Erythroblast (primary cell): ENCODE measurements at regions not wholly inside any gene's neighbourhood (a gene's known extent, or its start where the extent isn't known, plus 50 kb on each side); places are given as distances from the start of the nearest gene placed in this dataset.
"Not testable (repeated sequence)": the region's sequence is repeated elsewhere in the genome, so short reads cannot be mapped to it uniquely, and the experiment has no call there.

ENCODE experiments used
- DNase-seq, 2 experiments: peaks; one replicate each; lab custom pipeline; 2025; lab: John Stamatoyannopoulos, UW
- GATA1 ChIP-seq: IDR thresholded peaks from 2 replicates; pipeline ENCODE4 v1.6.1; 2011; ENCODE audit warnings: low read depth, mild to moderate bottlenecking, control low read depth, low read length, moderate library complexity
- POLR2A ChIP-seq: IDR thresholded peaks from 2 replicates; pipeline ENCODE4 v1.6.1; 2011; ENCODE audit warnings: mild to moderate bottlenecking, low read length

DNA sequence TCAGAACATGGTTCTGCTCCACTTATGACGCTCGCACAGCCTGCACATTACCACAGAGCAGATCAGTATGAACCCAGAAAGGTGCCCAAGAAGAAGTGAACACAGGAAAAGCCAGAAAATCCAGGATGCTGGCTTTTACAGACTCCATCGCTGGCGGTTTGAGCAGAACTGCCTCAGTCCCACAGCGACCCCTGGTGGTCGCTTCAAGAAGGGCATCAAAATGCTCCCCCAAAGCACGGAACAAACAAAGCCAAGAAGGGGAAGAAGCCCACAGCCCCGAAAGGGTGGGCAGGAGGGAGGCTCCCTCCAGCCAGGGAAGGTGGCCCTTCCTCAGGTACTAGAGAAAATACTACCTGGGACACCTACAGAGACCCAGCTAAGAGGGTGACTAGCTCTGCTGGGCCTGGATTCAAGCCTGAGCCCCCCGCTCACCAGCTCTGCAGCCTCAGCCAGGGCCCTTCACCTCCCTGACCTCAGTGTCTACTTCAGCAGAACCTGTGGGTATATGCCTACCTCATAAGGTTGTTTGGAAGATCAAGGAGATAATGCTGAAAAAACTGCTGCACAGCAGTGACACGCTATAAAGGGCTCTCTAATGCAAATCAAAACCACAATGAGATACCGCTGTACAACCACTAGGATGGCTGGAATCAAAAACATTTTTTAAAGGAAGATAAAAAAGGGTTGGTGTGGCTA lies 98.1 kb downstream of the NCOR2 start:
- TF ChIP-seq POLR2A (no peak), GATA1 (no peak)
- peak; percentile 50 to 54 for DNase-seq

DNA sequence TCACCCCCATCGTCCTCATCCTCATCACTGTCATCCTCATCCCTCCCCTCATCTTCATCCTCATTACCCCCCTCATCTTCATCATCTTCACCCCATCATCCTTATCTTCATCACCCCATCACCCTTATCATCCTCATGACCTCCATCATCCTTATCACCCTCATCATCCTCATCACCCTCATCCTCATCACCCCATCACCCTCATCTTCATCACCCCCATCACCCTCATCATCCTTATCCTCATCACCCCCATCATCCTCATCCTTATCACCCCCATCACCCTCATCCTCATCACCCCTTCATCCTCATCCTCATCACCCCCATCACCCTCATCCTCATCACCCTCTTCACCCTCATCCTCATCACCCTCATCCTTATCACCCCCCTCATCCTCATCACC lies 99.9 kb downstream of the NCOR2 start:
- not testable (repeated sequence) for DNase-seq

DNA sequence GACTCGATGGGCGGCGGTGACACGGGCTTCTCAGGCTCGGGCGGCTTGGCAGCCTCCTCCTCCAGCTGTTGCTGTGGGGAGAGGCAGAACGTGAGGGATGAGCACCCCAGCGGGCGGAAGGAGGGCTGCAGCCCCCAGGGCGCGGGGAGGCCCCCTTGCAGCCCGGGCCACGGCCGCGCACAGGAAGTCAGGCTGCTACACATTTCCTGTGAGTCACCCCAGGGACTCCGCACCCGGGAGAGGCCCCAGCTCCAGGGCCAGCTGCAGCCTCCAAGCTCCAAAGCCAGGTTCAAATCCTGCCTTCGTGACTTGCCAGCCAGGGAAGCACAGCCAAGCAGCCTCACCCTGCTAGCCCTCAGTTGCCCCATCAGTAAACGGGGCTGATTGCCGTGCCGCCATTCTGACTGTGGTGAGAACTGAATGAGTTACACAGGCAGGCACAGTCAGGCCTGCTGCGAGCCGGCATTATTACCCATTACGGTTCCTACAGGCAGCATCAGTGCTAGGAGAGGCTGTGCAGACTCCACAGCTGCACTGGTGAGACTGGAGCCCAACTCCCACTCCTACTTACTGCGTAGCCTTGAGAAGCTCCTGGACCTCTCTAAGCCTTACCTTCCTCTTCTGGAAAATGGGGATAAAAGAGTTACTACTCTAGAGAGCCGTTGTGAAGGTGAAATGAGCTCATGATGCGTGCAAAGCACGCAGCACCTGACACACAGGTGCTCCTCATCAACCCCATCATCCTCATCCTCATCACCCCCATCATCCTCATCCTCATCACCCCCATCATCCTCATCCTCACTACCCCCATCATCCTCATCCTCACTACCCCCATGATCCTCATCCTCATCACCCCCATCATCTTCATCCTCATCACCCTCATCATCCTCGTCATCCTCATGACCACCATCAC lies 100.9 kb downstream of the NCOR2 start:
- peak; percentile 23 to 43 for DNase-seq
- TF ChIP-seq POLR2A: no peak

DNA sequence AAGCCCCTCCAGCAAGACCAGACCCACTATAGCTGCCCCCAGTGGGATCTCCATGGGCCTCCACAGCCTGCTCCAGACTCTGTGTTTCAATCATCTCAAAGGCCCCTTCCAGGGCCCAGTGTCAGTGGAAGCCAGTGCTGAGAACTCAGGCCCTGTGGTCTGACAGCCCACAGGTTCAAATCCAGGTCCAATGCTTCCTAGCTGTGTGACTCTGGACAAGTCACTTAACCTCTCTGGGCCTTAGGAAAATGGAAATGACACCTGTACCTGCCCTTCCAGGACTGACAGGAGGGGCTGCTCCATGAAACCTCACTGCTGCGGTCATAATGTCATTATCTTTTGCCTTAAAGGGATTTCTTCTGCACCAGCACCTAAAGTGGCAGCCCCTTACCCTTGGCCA lies 101.9 kb downstream of the NCOR2 start:
- TF ChIP-seq POLR2A: no peak
- TF ChIP-seq GATA1: no peak

DNA sequence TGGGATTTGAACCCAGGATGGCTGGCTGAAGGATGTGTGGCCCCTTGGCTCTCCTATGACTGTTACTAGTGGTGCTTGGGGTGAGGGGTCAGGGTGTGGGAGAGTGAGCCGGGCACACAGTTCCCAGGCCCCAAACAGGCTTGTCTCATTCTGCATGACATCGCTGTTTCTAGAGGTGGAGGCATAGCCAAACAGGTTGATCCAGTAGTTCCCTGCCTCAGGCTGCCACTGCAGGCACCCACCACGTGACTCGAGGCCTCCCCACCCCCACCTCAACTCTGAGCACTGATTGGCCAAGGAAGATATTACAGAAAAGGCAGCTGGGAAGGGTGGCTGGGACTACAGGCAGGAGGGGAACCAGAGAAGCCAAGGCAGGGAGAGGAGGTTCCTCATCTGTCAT lies 102.6 kb downstream of the NCOR2 start:
- TF ChIP-seq GATA1 (no peak), POLR2A (no peak)
- DNase-seq: no peak

More for the DNA sequence above, 101.9 kb downstream of the NCOR2 start:
- DNase-seq: no peak

DNA sequence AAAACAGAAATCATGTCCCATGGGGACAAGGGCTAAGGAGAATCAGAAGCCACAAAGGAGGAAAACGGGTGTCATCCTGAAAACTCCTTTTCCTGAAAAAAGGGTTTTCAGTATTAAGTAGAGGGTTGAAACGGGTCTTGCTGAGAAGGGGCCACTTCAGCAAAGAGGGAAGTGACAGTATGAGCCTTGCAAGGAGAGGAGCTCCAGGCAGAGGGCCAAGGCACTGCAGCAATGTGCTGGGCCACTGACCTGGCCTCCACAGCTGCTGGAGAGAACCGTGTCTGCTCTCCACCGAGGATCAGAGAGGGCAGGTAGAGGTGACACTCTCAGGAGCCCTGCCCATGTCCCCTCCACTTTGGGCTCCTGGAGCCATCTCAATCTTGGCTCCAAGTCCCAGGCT lies 103.3 kb downstream of the NCOR2 start:
- TF ChIP-seq GATA1 (no peak), POLR2A (no peak)
- no peak for DNase-seq

DNA sequence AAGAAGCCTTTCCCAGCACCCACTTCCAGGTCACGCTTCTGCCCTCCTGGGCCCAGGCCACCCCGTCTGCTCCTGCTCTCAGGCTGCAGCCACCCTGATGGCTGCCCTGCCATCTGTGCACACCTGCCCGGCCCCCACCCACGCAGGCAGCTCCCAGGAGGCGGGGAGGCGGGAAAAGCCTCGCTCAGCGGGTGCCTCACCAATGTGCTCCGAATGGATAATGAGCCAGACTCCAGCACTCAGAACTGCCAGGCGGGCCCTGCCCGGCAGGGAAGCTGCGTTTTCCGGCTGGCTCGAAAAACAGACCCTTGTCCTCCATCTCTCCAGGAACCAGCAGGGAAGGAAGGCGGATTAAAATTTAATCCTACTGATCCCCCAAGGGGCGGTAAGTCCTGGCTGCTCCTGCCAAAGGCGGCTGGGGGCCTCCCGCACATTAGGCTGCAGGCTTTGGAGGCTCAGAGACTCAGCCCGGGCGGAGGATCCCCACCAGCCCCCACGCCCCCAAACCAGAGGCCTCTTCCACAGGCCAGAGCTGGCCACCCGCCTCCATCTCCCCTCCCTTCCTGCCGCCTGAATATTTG lies 104.0 kb downstream of the NCOR2 start:
- no peak for DNase-seq
- TF ChIP-seq POLR2A (no peak), GATA1 (no peak)

DNA sequence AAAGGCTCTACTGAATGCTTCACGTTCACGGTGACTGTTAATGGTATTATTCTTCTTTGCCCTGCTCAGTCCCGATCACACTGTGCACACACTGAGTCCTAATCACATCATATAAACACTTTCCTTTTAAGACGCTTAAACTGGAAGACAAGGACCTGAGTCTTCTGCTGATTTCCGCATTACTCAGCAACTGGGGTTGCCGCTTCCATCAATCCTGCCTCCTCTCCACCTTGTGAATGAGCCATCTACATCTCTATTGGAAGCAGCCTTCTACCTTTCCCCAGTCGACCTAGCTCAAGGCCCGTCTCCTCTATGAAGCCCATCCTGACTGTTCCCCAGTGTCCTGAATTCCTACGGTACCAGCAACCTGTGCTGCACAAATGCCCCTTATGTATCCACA lies 104.7 kb downstream of the NCOR2 start:
- DNase-seq: no peak
- TF ChIP-seq POLR2A: no peak
- no peak for TF ChIP-seq GATA1

DNA sequence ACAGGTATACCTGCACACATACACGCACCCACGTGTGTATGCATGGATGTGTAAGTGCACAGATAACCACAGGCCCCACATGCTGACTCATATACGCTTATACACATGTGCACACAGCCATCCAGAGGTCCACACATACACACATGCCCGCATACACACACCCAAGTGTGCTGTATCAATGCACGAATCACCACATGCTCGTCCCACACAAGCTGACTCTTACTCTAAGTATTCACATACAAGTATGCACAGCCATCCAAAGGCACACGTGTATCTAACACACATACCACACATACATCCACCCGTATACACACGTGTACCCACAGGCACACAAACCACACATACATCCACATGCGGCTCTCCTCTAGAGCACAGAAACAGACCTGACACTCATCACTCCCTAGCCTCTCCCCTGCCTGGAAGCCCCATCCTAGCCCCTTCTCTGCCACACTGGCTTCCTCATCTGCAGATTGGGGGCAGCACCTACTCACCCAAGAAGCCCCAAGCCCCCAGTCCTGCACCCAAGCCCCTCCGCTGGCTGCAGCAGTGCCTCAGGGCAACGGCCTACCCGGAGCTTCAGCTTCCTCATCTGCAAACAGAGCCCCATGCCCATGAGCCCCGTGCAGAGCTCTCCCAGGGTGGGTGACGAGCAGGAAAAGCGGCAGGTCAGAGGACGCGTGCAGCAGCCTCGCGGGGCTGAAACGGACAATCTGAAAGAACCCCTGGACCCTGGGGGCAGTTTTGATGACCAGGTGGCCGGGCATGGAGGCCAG lies 105.4 kb downstream of the NCOR2 start:
- DNase-seq: no peak
- TF ChIP-seq GATA1: no peak
- TF ChIP-seq POLR2A: no peak

DNA sequence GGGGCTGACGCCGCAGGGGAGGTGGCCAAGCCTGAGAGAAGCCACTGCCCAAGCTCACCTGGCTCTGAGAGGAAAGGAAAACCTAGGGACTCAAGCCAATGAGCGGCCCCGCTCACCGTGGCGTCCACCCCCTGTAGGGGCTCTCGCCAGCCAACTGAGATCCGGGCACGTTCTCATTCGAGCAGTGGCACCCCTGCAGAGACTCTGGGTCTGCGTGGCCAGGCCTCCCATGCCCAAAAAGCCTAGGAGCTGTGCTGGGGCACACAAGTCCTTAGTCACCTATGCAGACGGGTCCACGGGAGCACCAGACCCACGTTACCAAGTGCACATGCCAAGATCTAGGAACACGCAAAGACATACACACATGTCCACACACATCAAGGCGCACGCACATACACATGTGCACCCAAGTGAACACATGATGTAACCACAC lies 106.2 kb downstream of the NCOR2 start:
- no peak for TF ChIP-seq GATA1
- no peak for TF ChIP-seq POLR2A
- no peak for DNase-seq

DNA sequence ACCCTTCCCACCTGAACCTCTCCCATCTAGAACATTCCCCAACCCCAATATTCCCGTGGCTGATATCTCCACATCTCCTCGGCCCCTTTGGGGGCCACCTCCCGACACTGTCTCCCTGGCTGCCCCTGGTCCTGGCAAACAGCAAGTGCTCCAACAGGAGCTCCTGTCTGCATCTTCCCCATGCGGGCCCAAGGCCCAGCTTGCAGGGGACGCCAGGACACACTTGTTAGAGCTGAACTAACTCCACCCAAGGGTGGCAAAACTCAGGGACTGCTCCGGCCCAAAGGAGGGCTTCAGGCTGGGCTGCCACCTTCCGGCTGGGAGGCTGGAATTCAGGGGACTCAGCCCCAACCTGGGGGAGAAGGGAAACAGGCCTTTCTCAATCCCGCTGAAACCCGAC lies 106.6 kb downstream of the NCOR2 start:
- TF ChIP-seq POLR2A (no peak), GATA1 (no peak)
- DNase-seq: no peak

DNA sequence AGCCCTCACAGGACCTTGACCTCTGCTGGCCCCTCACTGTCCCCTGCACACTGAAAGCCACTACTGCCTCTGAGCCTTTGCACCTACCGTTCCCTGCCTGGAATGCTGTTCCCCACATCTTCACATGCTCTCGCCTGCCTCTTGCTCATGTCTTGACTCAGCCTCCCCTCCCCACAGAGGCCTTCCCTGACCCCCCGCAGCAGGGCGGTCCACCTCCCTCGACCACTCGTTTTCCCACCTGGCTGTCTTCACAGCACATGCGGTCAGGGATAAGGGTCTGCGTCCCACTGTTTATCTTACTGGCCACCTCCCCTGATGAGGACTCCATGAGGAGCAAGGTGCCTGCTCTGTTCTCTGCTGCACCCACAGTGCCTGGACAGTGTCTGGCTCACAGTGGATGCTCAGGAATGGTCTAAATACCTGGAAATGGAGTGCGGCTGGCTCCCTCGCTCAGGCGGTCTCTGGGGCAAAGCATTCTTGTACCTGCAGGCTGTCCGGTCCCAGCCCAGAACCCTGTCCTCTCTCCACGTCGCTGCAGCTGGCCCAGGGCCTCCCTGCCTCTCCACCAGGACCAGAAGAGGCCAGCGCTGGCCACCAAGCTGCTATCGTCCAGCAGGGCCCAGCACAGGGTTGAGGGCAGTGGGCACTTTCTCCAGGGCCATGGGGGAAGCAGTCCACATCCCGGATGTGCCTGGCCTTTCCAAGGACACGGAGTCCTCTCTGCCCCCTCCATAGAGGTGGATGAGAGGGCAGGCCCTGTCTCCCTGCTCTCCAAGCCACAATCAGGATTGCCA lies 107.4 kb downstream of the NCOR2 start:
- no peak for TF ChIP-seq GATA1
- TF ChIP-seq POLR2A: no peak
- no peak for DNase-seq
